GM21367 (cell line): ENCODE measurements at regions not wholly inside any gene's neighbourhood (a gene's known extent, or its start where the extent isn't known, plus 50 kb on each side); places are given as distances from the start of the nearest gene placed in this dataset.

Source experiments
- ATAC-seq: cut with Tn5 transposase; IDR thresholded peaks from one replicate; pipeline ENCODE4 v1.9.1; 2021; ENCODE audit not compliant: unreplicated experiment

GRCh38 chr12:42767998-42768397, 178.5 kb upstream of the PRICKLE1 start:
- no peak for ATAC-seq

GRCh38 chr12:42767326-42767954, 177.9 kb upstream of the PRICKLE1 start:
- ATAC-seq: no peak

- ATAC-seq: no peak
These were observed 177.2 kb upstream of the PRICKLE1 start for GRCh38 chr12:42766754-42767153.

- ATAC-seq: no peak
These were observed 176.5 kb upstream of the PRICKLE1 start for GRCh38 chr12:42766026-42766425.

GRCh38 chr12:42763682-42764081, 174.1 kb upstream of the PRICKLE1 start:
- ATAC-seq: no peak

GRCh38 chr12:42762395-42762925, 172.9 kb upstream of the PRICKLE1 start:
- ATAC-seq: peak; percentile 11

GRCh38 chr12:42761601-42762350, 172.2 kb upstream of the PRICKLE1 start:
- ATAC-seq: no peak

- ATAC-seq: no peak
These were observed 171.5 kb upstream of the PRICKLE1 start for GRCh38 chr12:42761086-42761485.

- no peak for ATAC-seq
These were observed 171.0 kb upstream of the PRICKLE1 start for GRCh38 chr12:42760550-42760949.

- ATAC-seq: no peak
These were observed 170.2 kb upstream of the PRICKLE1 start for GRCh38 chr12:42759622-42760273.

- no peak for ATAC-seq
These were observed 169.3 kb upstream of the PRICKLE1 start for GRCh38 chr12:42758806-42759205.

GRCh38 chr12:42757624-42758119, 168.1 kb upstream of the PRICKLE1 start:
- ATAC-seq: no peak

- no peak for ATAC-seq
These were observed 167.5 kb upstream of the PRICKLE1 start for GRCh38 chr12:42756841-42757623.

GRCh38 chr12:42750356-42750755, 160.8 kb upstream of the PRICKLE1 start:
- ATAC-seq: no peak

- no peak for ATAC-seq
These were observed 159.7 kb upstream of the PRICKLE1 start for GRCh38 chr12:42749239-42749638.

- no peak for ATAC-seq
These were observed 155.1 kb upstream of the PRICKLE1 start for GRCh38 chr12:42744539-42745182.

- ATAC-seq: no peak
These were observed 153.2 kb upstream of the PRICKLE1 start for GRCh38 chr12:42742716-42743115.

- no peak for ATAC-seq
These were observed 152.4 kb upstream of the PRICKLE1 start for GRCh38 chr12:42741771-42742510.

GRCh38 chr12:42741091-42741490, 151.5 kb upstream of the PRICKLE1 start:
- ATAC-seq: no peak

GRCh38 chr12:42737398-42737797, 147.9 kb upstream of the PRICKLE1 start:
- no peak for ATAC-seq
